Ascending aorta (tissue), 2 donors: ENCODE measurements at regions not wholly inside any gene's neighbourhood (a gene's known extent, or its start where the extent isn't known, plus 50 kb on each side); places are given as distances from the start of the nearest gene placed in this dataset.

ENCODE experiments used
- DNase-seq, 2 donors: peaks; one replicate each; pipeline ENCODE4 v3.0.0-alpha.2; 2019; ENCODE audit warnings: low spot score in 2 of 2
- H3K27ac ChIP-seq, 2 donors: fragments of 200-600 bp; sonication (generic); one replicate each; pipeline ENCODE4 v1.5.1; 2016 to 2017; ENCODE audit warnings: mild to moderate bottlenecking in 1 of 2
- H3K27me3 ChIP-seq: fragments of 200-600 bp; sonication (generic); one replicate; pipeline ENCODE4 v1.5.1; 2017
- H3K36me3 ChIP-seq, 2 donors: fragments of 200-600 bp; sonication (generic); one replicate each; pipeline ENCODE4 v1.5.1; 2016
- H3K4me1 ChIP-seq, 2 donors: fragments of 200-600 bp; sonication (generic); one replicate each; pipeline ENCODE4 v1.5.1; 2016 to 2017; ENCODE audit warnings: mild to moderate bottlenecking in 1 of 2
- H3K4me3 ChIP-seq, 2 donors: fragments of 200-600 bp; sonication (generic); one replicate each; pipeline ENCODE4 v1.5.1; 2016 to 2017; ENCODE audit warnings: mild to moderate bottlenecking in 1 of 2
- H3K9me3 ChIP-seq, 2 donors: fragments of 200-600 bp; sonication (generic); one replicate each; pipeline ENCODE4 v1.5.1; 2016
- CTCF ChIP-seq, 3 experiments: fragments of 200-600 bp in 2 of 3; fragments of 450-650 bp in 1 of 3; sonication (generic) in 2 of 3; IDR thresholded peaks; one replicate each; pipeline ENCODE4 v1.5.1; 2016 to 2019; ENCODE audit warnings: antibody characterized with exemption in 3 of 3, mild to moderate bottlenecking in 1 of 3, moderate library complexity in 1 of 3
- intact Hi-C: fragments of 100-400 bp; cut with DNase I; formaldehyde crosslinking; loops from one replicate; pipeline ENCODE4 v1.15.1; 2023

GRCh38 chr20:50312682-50313521 is 122.3 kb downstream of the CEBPB start:
- H3K9me3 ChIP-seq, result no peaks in the 10 kb centered on the region
- H3K27me3 ChIP-seq, result no peaks in the 10 kb centered on the region
- peak overlapping the region; percentile 85 to 89 for H3K27ac ChIP-seq
- H3K36me3 ChIP-seq, result no peaks in the 10 kb centered on the region
- peak; percentile 61 to 95 for DNase-seq
- no peak for TF ChIP-seq CTCF (IDR thresholded peaks at IDR 0.05)
- intact Hi-C loops, result loop anchor here (2.0 kb wide), 2 partner anchors 66 to 102 kb away; no protein-coding TSS in a partner anchor
- peaks cover 11 to 26% of the 10 kb centered on the region in 2 donors for H3K4me1 ChIP-seq
- no peak overlapping the region for H3K4me3 ChIP-seq

- intact Hi-C loops, result loop anchor here (2.0 kb wide), 2 partner anchors 65 to 101 kb away; no protein-coding TSS in a partner anchor
- Histone ChIP-seq H3K9me3 (no peaks in the 10 kb centered on the region), H3K4me1 (peaks cover 9 to 20% of the 10 kb centered on the region in 2 donors), H3K36me3 (no peaks in the 10 kb centered on the region), H3K27ac (peak overlapping the region; percentile 85 to 89), H3K27me3 (no peaks in the 10 kb centered on the region), H3K4me3 (no peak overlapping the region)
- no peak for TF ChIP-seq CTCF (IDR thresholded peaks at IDR 0.05)
- no peak for DNase-seq
Measured at GRCh38 chr20:50313522-50313820, 122.8 kb downstream of the CEBPB start.

- no peak overlapping the region for H3K4me3 ChIP-seq
- peak overlapping the region; percentile 85 to 89 for H3K27ac ChIP-seq
- no peaks in the 10 kb centered on the region for H3K9me3 ChIP-seq
- H3K27me3 ChIP-seq, result no peaks in the 10 kb centered on the region
- intact Hi-C loops, result loop anchor here (2.0 kb wide), 2 partner anchors 65 to 101 kb away; no protein-coding TSS in a partner anchor
- no peak for TF ChIP-seq CTCF (IDR thresholded peaks at IDR 0.05)
- peaks cover 6 to 18% of the 10 kb centered on the region in 2 donors for H3K4me1 ChIP-seq
- DNase-seq, result no peak
- no peaks in the 10 kb centered on the region for H3K36me3 ChIP-seq
Measured at GRCh38 chr20:50313827-50314677, 123.4 kb downstream of the CEBPB start.

GRCh38 chr20:50314678-50315335 is 124.2 kb downstream of the CEBPB start:
- intact Hi-C loops, result no loop called here

More at GRCh38 chr20:50314678-50315335, 124.2 kb downstream of the CEBPB start:
- Histone ChIP-seq H3K27ac (peak overlapping the region in 1 of 2 donors; percentile 9), H3K27me3 (no peaks in the 10 kb centered on the region), H3K4me3 (no peak overlapping the region), H3K36me3 (no peaks in the 10 kb centered on the region), H3K4me1 (peaks cover 4 to 16% of the 10 kb centered on the region in 2 donors), H3K9me3 (no peaks in the 10 kb centered on the region)
- no peak for DNase-seq
- TF ChIP-seq CTCF (IDR thresholded peaks at IDR 0.05), result no peak
